Tongue (tissue), 1 donor: ENCODE measurements at regions not wholly inside any gene's neighbourhood (a gene's known extent, or its start where the extent isn't known, plus 50 kb on each side); places are given as distances from the start of the nearest gene placed in this dataset.

ENCODE experiments used
- DNase-seq: peaks from one replicate; pipeline ENCODE4 v3.0.0-alpha.2; 2015

GRCh38 chr5:145178641-145179523 lies 656.3 kb downstream of the PRELID2 start:
- no peak for DNase-seq

DNA sequence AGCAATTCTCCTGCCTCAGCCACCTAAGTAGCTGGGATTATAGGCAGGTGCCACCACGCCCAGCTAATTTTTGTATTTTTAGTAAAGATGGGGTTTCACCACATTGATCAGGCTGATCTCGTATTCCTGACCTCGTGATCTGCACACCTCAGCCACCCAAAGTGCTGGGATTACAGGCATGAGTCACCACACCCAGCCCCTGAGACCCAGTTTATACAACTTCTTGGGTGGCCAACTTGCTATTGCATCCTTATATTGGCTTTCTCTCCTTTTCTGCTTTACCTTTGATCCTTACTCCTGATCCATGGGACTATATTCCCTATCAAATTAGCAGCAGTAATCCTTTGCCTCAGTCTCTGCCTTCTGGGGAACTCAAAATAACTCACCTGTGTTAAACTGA lies 659.1 kb downstream of the PRELID2 start:
- no peak for DNase-seq

GRCh38 chr5:145166110-145166509 lies 669.0 kb downstream of the PRELID2 start:
- no peak for DNase-seq

DNA sequence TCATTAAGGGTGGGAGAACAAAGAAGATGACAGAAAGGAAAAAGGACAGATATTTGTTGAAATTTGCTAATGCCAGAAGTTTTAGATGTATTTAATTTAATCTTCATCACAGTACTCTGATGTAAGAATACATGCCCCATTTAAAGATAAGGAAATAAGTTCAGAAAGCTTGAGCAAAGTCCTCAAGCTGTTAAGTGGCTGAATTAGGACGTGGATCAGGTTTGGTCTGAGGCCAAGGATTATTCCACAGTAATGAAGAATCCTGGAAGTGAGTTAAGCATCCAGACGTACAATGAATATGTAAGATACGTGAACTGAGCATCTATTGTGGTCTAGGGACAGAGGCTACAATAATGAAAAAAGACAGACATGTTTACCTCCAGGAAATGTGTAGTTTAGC lies 671.3 kb downstream of the PRELID2 start:
- no peak for DNase-seq

DNA sequence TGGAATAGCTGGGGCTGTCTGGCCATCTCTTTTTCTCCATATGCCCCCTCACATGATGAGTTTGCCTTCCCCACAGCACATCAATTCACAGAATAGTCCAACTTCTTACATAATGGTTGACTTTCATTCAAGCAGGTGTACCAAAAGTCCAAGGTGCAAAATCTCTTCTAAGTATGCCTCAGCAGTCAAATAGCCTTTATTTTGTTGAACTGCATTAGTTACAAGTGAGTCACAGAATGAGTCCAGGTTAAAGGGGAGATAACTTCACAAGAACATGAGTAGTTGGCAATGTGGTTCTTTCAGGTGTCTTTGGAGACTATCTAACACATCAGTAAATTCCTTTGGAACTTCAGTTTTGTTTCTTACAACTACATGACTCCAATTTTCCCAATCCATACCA lies 672.5 kb downstream of the PRELID2 start:
- no peak for DNase-seq

DNA sequence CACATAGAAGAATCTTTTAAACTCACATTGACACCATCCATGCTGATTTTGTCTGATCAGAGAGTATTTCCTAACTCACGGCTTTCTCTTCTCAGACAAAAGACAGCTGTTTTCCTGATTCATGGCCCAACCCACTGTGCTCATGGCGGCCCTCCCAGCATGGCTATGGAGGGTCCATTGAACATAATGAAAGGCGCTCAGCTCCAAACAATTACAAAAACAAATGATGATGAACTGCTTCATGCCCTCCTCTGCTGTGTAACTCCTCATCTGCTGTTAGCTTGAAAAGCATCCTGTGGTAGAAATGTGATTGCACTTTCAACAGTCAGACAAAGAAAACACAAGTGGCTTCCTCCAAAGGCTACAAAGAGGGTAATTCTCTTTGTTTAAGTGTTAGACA lies 673.8 kb downstream of the PRELID2 start:
- no peak for DNase-seq

GRCh38 chr5:145160679-145161078 lies 674.5 kb downstream of the PRELID2 start:
- DNase-seq = no peak

GRCh38 chr5:145158730-145159129 lies 676.4 kb downstream of the PRELID2 start:
- peak; percentile 5 for DNase-seq

- DNase-seq = peak; percentile 18
Measured at GRCh38 chr5:145157841-145158240, 677.3 kb downstream of the PRELID2 start.

GRCh38 chr5:145141534-145141933 lies 693.6 kb downstream of the PRELID2 start:
- DNase-seq = no peak

- DNase-seq = no peak
Measured at GRCh38 chr5:145130996-145131395, 704.1 kb downstream of the PRELID2 start.

GRCh38 chr5:145129797-145130196 lies 705.3 kb downstream of the PRELID2 start:
- no peak for DNase-seq

- DNase-seq = no peak
Measured at GRCh38 chr5:145124806-145125205, 710.3 kb downstream of the PRELID2 start.

- DNase-seq = no peak
Measured at GRCh38 chr5:145118611-145119010, 716.5 kb downstream of the PRELID2 start.

DNA sequence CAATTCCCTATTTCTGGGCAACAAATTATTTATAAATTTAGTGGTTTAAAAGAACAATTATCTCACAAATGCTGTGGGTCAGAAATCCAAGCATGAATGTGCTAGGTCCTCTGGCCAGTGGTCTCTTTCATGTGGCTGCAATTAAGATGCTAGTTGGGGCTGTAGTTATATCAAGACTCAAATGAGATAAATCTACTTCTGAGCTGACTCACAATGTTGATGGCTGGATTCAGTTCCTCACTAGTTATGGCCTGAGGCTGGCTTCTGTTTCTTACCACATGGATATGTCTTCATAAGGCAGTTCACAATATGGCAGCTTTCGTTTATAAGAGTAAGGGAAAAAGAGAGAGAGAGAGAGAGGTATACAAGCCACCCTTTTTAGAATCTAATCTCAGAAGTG lies 717.0 kb downstream of the PRELID2 start:
- no peak for DNase-seq

DNA sequence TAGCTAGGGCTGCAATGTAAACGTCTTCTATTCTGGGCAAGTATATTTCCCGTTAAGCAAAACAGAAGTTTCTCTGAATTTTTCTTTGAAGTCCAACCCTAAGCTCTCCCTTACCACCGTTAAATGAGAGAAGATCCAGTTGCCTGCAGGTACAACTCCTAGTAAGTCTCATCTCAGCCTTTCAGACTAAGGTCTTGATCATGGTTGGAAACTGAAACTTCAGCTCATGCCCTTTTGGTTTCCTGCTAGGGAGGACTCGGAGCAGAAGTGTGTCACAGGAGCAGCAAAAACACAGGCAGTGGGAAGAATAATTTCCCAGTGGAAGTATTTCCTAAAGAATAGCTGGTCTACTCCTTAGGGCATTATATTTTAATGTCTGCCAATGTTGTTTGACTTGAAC lies 717.9 kb downstream of the PRELID2 start:
- no peak for DNase-seq

DNA sequence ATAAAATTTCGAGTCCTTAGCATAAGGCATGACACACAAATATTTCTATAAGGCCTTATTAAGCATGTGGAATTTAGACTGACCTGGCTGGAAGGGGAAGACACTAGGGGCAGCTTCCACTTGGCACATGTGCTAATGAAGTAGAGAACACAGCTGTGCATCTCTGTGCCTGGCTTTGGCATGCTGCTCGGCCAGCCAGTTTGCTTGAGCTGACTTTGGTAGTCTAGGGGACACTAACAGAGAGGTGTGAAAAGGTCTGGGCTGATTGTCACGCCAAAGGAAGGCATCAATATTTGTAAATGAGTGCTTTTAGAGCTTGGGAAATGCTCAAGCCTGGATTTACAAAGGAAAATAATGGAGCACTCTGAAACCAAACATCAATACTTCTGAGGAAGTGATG lies 723.7 kb downstream of the PRELID2 start:
- DNase-seq = peak; percentile 11

DNA sequence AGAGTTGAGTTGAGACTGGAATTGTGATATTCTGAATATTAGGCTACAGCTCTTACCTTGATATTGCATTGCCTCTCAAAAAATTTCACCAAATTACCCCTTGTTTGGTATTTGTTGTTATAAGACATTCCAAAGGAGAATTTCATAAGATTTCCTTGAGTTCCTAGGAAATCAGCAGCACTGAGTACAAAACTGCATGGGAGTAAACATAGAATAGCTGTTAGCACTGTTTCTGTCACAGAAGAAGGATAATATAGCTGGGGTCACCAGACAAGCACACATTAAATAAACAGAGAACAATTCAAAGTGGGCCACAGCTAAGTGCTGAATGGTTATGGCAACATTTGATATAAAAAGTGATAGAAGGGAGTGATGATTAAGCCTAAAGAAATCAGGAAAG lies 724.3 kb downstream of the PRELID2 start:
- DNase-seq = no peak

DNA sequence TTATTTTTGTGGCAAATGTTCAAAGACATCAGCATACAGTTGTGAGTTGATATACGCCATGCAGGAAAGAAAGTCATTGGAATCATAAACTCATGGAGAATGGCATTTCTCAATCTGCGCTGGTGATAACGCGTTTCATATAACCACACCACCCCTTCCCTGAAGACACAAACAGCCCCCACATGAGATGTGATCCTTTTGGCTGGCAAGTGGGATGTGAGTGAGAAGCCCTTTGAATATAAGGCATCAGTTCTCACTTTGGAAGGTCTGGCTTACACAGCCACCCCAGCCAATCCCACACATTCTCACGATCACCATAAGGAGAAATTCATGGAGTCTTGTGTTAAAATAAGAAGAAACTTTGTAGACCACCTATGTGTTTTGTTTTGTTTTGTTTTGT lies 725.0 kb downstream of the PRELID2 start:
- DNase-seq = no peak

GRCh38 chr5:145105384-145105783 lies 729.8 kb downstream of the PRELID2 start:
- DNase-seq = no peak

GRCh38 chr5:145104106-145104505 lies 731.0 kb downstream of the PRELID2 start:
- no peak for DNase-seq

DNA sequence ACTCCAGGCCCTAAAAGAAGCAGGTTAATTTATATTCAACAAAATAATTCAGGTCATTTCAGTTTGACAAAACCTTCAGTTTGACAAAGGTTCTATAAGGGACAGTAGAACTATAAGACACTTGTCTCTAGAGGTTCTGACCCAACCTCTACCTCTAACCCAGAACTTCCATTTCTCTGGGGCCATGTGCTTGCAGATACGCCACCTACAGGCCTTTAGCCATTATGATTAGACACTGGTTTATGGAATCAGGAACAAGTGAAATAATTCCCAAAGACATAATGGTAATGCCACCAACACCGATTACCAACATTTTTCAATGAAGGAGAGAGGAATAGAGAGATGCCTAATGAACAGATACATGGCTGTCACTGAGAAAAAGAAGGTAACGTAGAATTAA lies 733.9 kb downstream of the PRELID2 start:
- no peak for DNase-seq

DNA sequence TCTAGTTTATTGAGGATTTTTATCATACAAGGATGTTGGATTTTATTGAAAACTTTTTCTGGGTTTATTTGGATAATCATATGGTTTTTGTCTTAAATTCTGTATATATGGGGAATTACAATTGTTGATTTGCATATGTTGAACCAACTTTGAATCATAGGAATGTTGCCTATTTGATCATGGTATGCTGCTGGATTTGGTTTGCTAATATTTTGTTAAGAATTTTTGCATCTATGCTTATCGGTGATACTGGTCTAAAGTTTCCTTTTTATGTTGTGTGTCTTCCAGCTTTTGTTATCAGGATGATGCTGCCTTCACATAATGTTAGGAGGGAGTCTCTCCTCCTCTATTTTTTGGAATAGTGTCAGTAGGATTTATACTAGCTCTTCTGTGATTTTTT lies 745.0 kb downstream of the PRELID2 start:
- no peak for DNase-seq

DNA sequence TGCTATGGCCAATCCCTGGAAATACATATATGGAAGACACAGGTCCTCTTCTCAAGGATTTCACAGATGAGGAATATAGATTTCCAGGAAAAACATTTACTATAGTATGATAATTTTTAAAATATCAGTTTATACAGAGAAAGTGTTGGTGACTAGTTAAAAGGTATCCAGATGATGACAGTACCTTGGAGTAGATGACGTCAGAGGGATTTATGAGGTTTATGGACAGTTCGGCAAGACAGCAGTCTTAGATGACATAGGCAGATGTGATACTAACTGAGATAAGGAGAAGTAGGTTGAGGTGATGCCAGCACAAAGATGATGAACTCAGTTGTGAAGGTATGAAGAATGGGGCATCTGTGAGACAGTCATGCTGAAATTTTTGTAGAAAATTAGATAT lies 750.3 kb downstream of the PRELID2 start:
- DNase-seq = no peak

DNA sequence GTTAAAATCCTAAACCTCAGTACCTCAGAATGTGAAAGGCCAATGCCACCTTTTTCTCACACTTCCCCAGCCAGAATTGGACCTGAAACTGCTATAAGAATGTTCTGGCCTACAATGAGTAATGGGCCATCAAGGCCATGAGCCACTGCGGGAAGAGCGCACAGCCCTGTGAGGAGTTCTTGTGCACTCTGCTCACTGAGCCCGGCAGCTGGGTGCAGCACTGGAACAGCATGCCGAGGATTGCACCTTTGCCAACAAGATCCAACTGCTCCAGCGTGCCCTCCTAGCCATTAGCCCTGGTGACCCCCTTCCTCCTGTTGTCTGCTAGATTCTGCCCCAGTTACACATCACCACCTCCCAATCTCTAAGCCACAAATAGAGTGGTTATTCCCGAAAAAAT lies 758.1 kb downstream of the PRELID2 start:
- no peak for DNase-seq
